Activated T-cell treated with anti-CD3 and anti-CD28 coated beads, Interleukin-2, amount 50 U/mL, for 72 hours (primary cell): ENCODE measurements at regions not wholly inside any gene's neighbourhood (a gene's known extent, or its start where the extent isn't known, plus 50 kb on each side); places are given as distances from the start of the nearest gene placed in this dataset.
"Not testable (repeated sequence)": the region's sequence is repeated elsewhere in the genome, so short reads cannot be mapped to it uniquely, and the experiment has no call there.

Source experiments
- ATAC-seq, 2 donors: fragments of 150-1000 bp; cut with Tn5 transposase; replicated peaks in 1 of 2; 2 replicates each; pipeline ENCODE4 v1.10.0; 2021; ENCODE audit warnings: moderate library complexity in 2 of 2, mild to moderate bottlenecking in 1 of 2
- DNase-seq, 2 donors: peaks; one replicate each; pipeline ENCODE4 v3.0.0; 2021 to 2022; ENCODE audit warnings: mixed read lengths in 1 of 2
- H3K27ac Mint-ChIP-seq: one replicate; pipeline ENCODE4 v1.8.0; 2022; ENCODE audit warnings: mild to moderate bottlenecking, moderate library complexity, mixed read lengths
- H3K27me3 Mint-ChIP-seq: one replicate; pipeline ENCODE4 v1.8.0; 2022; ENCODE audit warnings: low read depth, mixed read lengths
- H3K36me3 Mint-ChIP-seq, 2 donors: one replicate each; pipeline ENCODE4 v1.8.0; 2022; ENCODE audit warnings: mixed read lengths in 2 of 2, mild to moderate bottlenecking in 1 of 2; ENCODE audit not compliant: insufficient read depth in 2 of 2
- H3K4me1 Mint-ChIP-seq: one replicate; pipeline ENCODE4 v1.8.0; 2022; ENCODE audit warnings: low read depth, mixed read lengths
- H3K4me3 Mint-ChIP-seq, 2 donors: one replicate each; pipeline ENCODE4 v1.8.0; 2022; ENCODE audit warnings: mild to moderate bottlenecking in 2 of 2, mixed read lengths in 2 of 2, moderate library complexity in 2 of 2
- H3K9me3 Mint-ChIP-seq, 2 donors: one replicate each; pipeline ENCODE4 v1.8.0; 2022; ENCODE audit warnings: mixed read lengths in 2 of 2

DNA sequence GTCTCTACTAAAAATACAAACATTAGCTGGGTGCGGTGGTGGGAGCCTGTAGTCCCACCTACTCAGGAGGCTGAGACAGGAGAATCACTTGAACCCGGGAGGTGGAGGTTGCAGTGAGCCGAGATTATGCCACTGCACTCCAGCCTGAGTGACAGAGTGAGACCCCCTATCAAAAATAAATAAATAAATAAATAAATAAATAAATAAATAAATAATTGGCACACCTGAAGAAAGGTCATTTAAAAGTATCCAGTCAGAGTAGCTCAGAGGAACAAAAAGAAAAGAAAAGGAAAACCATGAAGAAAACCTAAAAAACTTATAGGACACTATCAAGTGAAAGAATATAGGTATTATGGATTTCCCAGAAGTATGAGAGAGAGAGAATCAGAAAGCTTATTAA is 330.1 kb upstream of the AR start:
- not testable (repeated sequence) for H3K9me3 Mint-ChIP-seq, H3K36me3 Mint-ChIP-seq, H3K27ac Mint-ChIP-seq, H3K4me1 Mint-ChIP-seq, DNase-seq, H3K4me3 Mint-ChIP-seq, ATAC-seq, H3K27me3 Mint-ChIP-seq

DNA sequence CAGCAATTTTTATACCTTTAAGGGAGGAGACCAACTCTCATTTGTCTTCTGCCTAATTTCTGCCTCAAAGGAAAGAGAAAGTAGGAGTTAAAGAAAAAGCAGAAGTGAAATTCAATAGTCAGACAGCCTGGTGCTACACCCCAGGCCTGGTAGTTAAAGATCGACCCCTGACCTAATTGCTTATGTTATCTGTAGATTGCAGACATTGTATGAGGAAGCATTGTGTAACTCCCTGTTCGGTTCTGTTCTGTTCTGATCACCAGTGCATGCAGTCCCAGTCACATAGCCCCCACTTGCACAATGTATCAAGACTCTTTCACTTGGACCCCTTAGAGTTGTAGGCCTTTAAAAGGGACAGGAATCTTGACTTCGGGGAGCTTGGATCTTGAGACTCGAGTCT is 335.9 kb upstream of the AR start:
- Mint-ChIP-seq H3K4me1 (no peaks in the 10 kb centered on the region), H3K4me3 (no peak overlapping the region), H3K27ac (no peak overlapping the region), H3K36me3 (no peaks in the 10 kb centered on the region), H3K9me3 (peaks cover 0 to 1% of the 10 kb centered on the region in 2 donors), H3K27me3 (peaks cover 7% of the 10 kb centered on the region)
- ATAC-seq (no peak), DNase-seq (no peak)

DNA sequence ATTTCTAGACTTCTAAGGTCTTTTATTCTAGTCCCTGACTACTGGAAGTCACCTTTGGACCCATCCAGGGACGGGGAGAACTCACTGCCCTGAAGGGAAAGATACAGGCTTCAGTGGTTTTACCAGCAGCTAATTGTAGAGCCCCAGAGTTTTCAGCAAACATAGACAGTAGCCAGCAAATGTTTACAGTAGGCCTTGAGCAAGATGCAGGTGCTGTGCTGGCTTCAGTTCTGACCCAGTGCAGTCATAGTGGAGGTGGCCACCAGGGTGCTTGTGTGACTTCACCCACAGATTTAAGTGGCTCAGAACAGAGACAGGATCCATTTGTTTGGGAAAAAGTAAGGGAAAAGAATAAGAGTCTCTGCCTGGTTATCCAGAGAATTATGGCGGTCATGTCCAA is 384.4 kb upstream of the AR start:
- Mint-ChIP-seq H3K36me3 (no peaks in the 10 kb centered on the region), H3K4me3 (no peak overlapping the region), H3K27me3 (peaks cover 13% of the 10 kb centered on the region), H3K4me1 (no peaks in the 10 kb centered on the region), H3K9me3 (peaks cover 0 to 1% of the 10 kb centered on the region in 2 donors), H3K27ac (no peak overlapping the region)
- no peak for DNase-seq
- ATAC-seq, result no peak

DNA sequence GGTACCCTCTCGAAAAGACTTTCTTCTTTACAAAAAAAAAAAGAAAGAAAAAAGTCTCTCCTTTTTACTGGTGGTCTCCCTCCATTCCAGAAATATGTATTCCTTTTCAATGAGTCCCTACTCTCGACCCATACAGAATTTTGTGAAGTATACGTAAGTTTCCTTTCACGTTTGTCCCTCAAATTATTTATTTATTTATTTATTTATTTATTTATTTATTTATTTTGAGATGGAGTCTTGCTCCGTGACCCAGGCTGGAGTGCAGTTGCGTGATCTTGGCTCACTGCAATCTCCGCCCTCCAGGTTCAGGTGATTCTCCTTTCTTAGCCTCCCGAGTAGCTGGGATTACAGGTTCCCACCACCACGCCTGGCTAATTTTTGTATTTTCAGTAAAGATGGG is 429.2 kb upstream of the AR start:
- Mint-ChIP-seq H3K36me3 (no peaks in the 10 kb centered on the region), H3K27me3 (no peaks in the 10 kb centered on the region), H3K4me1 (no peaks in the 10 kb centered on the region), H3K4me3 (no peak overlapping the region), H3K9me3 (peaks cover 0 to 3% of the 10 kb centered on the region in 2 donors), H3K27ac (no peak overlapping the region)
- ATAC-seq, result no peak
- no peak for DNase-seq

DNA sequence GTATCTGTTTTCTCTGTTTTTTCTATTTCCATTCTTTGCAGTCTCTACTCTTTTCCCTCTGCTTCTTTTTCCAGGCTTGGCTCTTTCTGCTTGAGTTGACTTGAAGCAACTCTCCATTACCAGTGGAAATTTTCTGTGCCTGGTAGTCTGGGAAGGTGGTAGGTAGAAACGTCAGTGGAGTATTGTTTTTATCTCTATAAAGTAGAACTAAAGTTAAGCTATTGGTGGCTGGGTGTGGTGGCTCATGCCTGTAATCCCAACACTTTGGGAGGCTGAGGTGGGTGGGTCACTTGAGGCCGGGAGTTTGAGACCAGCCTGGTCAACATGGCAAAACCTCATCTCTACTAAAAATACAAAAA is 438.1 kb upstream of the AR start:
- H3K4me1 Mint-ChIP-seq, result no peaks in the 10 kb centered on the region
- H3K4me3 Mint-ChIP-seq, result no peak overlapping the region
- H3K27ac Mint-ChIP-seq, result no peak overlapping the region
- H3K36me3 Mint-ChIP-seq, result no peaks in the 10 kb centered on the region
- peaks cover 4% of the 10 kb centered on the region for H3K27me3 Mint-ChIP-seq
- H3K9me3 Mint-ChIP-seq, result peaks cover 2 to 8% of the 10 kb centered on the region in 2 donors
- DNase-seq, result no peak
- ATAC-seq, result no peak

DNA sequence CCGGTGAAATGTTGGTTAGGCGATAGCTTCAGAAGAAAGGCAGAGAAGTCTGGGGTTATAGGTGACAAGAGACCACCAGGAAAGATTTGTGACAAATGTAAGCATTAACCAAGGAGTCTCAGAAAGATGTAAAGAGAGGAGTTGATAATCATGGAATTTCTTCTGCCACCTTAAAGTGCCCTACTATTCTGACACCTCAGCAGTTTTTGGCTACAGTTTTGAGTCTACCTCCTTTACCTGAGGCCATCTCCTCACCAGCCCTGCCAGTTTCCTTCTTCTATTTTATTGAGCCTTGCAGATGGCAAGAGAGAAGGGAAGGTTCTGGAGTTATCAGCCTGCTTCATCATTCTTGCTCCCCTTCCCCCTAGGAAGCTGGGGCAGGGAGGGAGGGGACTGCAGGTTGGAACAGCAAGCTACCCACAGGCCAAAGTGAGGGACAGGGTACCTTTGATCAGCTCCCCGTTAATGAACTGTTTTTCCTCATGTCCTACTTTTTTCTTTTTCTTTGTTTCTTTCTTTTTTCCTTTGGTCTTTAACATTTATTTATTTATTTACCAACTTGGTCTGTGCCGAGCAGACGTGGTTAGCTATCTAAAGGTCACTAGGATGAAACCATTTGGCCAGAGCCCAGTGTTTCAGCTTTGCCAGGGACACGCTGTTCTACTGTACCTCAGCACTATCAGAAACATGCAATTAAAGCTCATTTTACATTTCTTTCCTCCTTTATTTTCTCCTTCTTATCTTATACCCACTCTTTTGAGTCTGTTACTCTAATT is 438.7 kb upstream of the AR start:
- no peak for DNase-seq
- no peak for ATAC-seq
- Mint-ChIP-seq H3K27ac (no peak overlapping the region), H3K27me3 (peaks cover 4% of the 10 kb centered on the region), H3K36me3 (no peaks in the 10 kb centered on the region), H3K4me3 (no peak overlapping the region), H3K4me1 (no peaks in the 10 kb centered on the region), H3K9me3 (peaks cover 2 to 7% of the 10 kb centered on the region in 2 donors)

DNA sequence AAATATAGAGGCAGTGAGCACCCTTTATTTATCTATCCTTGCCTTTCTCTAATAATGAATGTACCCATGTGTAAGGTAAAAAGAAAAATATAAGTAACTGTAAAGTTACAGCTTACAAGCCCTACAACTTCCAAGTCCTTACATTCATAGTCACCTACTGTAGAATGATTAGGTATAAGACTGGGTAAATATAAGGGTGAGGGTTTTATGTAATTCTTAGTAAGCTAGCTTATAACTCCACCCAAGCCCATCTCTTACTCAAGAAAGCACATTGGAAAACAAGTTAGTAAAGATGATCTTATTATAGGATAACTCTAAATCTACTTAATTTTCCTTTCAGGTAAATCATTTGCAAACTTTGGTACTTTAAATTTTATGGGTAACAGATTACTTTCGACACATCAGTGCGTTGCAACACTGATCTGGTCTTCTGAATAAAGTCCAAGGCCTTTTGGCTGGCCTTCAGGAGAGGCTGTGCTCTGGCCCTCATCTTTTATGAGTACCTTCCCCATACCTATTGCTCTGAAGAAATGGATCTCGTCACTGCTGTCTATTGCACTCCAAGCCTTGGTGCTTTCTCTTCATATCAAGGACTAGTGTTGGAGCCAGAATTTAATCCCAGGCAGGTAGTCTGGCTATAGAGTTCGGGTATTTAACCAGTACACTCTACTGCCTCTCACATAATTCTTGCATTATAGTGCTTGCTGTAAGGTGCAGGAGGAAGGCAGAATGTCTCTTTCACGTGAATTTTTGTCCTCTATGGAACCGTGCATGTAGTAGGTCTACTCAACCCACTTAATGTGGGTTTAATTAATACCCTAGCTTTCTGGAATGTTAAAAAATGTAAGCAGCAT is 443.6 kb upstream of the AR start:
- DNase-seq (no peak), ATAC-seq (no peak)
- no peaks in the 10 kb centered on the region for H3K27me3 Mint-ChIP-seq
- peaks cover 0 to 8% of the 10 kb centered on the region in 2 donors for H3K9me3 Mint-ChIP-seq
- H3K4me3 Mint-ChIP-seq, result no peak overlapping the region
- H3K27ac Mint-ChIP-seq, result no peak overlapping the region
- H3K4me1 Mint-ChIP-seq, result no peaks in the 10 kb centered on the region
- no peaks in the 10 kb centered on the region for H3K36me3 Mint-ChIP-seq

DNA sequence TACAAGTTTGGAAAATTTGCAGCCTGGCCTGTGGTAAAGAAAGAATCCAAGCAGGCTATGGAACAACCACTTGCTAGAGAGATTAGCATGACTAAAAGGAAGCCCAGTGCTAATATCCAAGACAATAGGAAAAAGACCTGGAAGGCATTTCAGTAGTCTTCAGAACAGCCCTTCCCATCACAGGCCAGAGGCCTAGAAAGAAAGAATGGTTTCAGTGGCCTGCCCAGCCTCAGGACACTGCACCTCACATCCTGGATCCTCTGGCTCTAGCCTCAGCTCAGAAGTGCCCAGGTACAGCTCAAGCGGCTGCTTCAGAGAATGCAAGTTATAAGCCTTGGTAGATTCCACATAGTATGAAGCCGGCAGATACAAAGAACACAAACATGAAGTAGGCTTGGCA is 449.8 kb upstream of the AR start:
- H3K27ac Mint-ChIP-seq, result no peak overlapping the region
- ATAC-seq (no peak), DNase-seq (no peak)
- no peaks in the 10 kb centered on the region for H3K9me3 Mint-ChIP-seq
- no peaks in the 10 kb centered on the region for H3K4me1 Mint-ChIP-seq
- no peaks in the 10 kb centered on the region for H3K27me3 Mint-ChIP-seq
- no peaks in the 10 kb centered on the region for H3K36me3 Mint-ChIP-seq
- H3K4me3 Mint-ChIP-seq, result no peak overlapping the region

DNA sequence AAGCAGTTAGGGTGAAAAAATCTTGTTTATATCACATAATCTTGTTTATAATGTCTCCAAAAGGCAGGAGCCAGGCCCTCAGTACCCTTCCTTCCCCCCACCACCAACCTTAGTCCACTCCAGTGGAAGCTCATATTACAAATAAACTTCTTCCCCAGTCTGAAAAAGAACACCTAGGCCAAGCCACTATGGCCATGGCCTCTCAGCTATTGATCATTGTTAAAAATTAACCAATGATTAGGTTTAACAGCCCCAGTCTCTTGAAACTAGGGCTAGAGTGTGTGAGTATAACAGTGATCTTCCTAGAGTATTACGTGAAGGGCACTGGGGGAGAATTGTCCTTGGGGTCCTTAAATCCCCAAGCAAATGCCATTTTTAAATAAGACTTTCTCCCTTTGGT is 411.9 kb upstream of the EDA2R start:
- H3K36me3 Mint-ChIP-seq, result no peaks in the 10 kb centered on the region
- no peak overlapping the region for H3K4me3 Mint-ChIP-seq
- no peaks in the 10 kb centered on the region for H3K4me1 Mint-ChIP-seq
- DNase-seq (no peak), ATAC-seq (no peak)
- H3K9me3 Mint-ChIP-seq, result peaks cover 0 to 2% of the 10 kb centered on the region in 2 donors
- H3K27me3 Mint-ChIP-seq, result peaks cover 11% of the 10 kb centered on the region
- H3K27ac Mint-ChIP-seq, result no peak overlapping the region

DNA sequence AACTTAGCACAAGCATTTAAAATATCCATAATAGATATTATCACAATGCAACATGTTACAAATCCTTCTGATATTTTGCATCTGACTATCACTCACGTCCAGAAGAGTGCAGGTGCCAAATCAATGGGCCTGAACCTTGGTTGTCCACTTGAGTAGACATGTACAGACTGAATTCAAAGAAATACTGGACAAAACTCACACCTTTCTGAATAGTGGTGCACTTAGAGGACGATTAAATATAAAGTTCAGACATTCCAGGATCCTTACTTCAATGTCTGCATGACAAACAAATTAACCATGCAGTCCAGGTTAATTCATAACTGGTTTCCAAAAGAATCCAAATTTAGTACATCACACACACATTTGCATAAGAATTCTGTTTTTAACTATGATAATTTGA is 406.0 kb upstream of the EDA2R start:
- H3K4me3 Mint-ChIP-seq, result no peak overlapping the region
- no peaks in the 10 kb centered on the region for H3K4me1 Mint-ChIP-seq
- no peaks in the 10 kb centered on the region for H3K9me3 Mint-ChIP-seq
- ATAC-seq, result no peak
- H3K27me3 Mint-ChIP-seq, result no peaks in the 10 kb centered on the region
- no peaks in the 10 kb centered on the region for H3K36me3 Mint-ChIP-seq
- no peak overlapping the region for H3K27ac Mint-ChIP-seq
- no peak for DNase-seq

DNA sequence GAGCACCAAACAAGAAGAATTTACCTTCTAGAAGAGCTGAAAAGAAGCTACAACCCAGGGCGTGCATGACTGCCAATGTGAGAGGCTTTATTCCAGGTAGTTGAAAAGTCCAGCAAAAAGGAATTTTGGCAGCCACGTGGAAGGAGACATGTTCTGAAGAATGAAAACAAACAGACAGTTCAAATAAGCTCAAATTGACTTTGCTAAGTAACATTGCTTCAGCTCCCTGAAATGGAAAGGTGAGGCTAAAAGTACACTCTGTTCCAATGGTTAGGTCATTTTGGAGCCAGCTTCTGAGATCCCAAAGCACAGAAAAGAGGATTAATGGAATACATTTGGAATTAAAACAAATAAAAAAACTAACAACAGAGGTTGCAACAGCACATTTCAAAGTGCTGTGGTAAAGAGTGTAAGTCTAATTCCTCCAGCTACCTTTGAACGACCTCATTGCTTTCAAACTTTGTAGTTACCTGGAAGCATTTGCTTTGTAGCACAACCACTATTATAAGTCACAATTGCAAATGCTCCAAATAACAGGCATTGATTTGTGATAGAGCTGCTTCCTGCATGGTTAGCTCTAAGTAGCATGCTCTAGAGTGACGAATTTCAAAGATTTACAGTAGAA is 405.3 kb upstream of the EDA2R start:
- H3K27me3 Mint-ChIP-seq, result no peaks in the 10 kb centered on the region
- DNase-seq (no peak), ATAC-seq (no peak)
- no peak overlapping the region for H3K4me3 Mint-ChIP-seq
- no peak overlapping the region for H3K27ac Mint-ChIP-seq
- H3K4me1 Mint-ChIP-seq, result no peaks in the 10 kb centered on the region
- no peaks in the 10 kb centered on the region for H3K36me3 Mint-ChIP-seq
- H3K9me3 Mint-ChIP-seq, result no peaks in the 10 kb centered on the region

DNA sequence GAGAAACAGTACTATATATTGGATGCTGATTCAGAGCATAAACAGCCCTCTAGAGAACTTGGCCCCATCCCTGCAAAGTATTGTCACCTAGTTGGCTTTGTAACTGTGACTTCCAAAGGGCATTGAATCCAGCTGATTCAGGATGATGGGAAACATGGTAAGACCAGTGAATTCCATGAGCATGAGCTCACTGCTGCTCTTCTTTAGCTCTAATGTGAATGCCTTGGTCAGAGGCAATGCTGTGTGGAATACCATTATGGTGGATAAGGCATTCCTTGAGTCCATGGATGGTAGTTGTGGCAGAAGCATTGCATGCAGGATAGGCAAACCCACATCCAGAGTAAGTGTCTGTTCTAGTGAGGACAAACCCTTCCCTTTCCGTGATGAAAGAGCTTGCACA is 365.6 kb upstream of the EDA2R start:
- H3K27ac Mint-ChIP-seq, result no peak overlapping the region
- no peaks in the 10 kb centered on the region for H3K36me3 Mint-ChIP-seq
- H3K4me1 Mint-ChIP-seq, result no peaks in the 10 kb centered on the region
- no peaks in the 10 kb centered on the region for H3K27me3 Mint-ChIP-seq
- H3K9me3 Mint-ChIP-seq, result no peaks in the 10 kb centered on the region
- no peak for DNase-seq
- no peak overlapping the region for H3K4me3 Mint-ChIP-seq
- ATAC-seq, result no peak

DNA sequence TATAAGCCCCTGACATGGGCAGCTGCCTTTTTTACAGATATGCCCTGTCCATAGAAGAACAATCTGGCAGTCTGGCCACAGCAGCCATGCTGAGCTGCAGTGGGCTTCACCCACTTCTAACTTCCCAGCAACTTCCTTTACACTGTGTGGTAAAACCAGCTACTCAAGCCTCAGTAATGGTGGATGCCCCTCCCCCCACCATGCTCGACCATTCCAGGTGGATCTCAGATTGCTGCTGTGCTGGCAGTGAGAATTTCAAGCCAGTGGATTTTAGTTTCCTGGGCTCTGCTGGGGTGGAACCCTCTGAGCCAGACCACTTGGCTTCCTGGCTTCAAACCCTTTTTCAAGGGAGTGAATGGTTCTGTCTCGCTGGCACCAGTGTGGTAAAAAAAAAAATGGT is 355.9 kb upstream of the EDA2R start:
- peaks cover 0 to 3% of the 10 kb centered on the region in 2 donors for H3K9me3 Mint-ChIP-seq
- H3K4me3 Mint-ChIP-seq, result no peak overlapping the region
- H3K27ac Mint-ChIP-seq, result no peak overlapping the region
- DNase-seq (no peak), ATAC-seq (no peak)
- H3K4me1 Mint-ChIP-seq, result no peaks in the 10 kb centered on the region
- peaks cover 16% of the 10 kb centered on the region for H3K27me3 Mint-ChIP-seq
- H3K36me3 Mint-ChIP-seq, result peaks cover 0 to 2% of the 10 kb centered on the region in 2 donors
